Mesodermal cell (in vitro differentiated cells): ENCODE measurements at regions not wholly inside any gene's neighbourhood (a gene's known extent, or its start where the extent isn't known, plus 50 kb on each side); places are given as distances from the start of the nearest gene placed in this dataset.

Source experiments
- H3K27ac ChIP-seq: 2 replicates; pipeline ENCODE4 v1.7.0; 2013; ENCODE audit warnings: mild to moderate bottlenecking, low read depth, low read length, moderate library complexity; ENCODE audit not compliant: severe bottlenecking
- H3K36me3 ChIP-seq: 2 replicates; pipeline ENCODE4 v1.7.1; 2013; ENCODE audit warnings: mild to moderate bottlenecking, low read length, moderate library complexity; ENCODE audit not compliant: control insufficient read depth, insufficient read depth
- H3K4me1 ChIP-seq: one replicate; pipeline ENCODE4 v1.7.1; 2013; ENCODE audit warnings: mild to moderate bottlenecking, low read length; ENCODE audit not compliant: insufficient read depth, control insufficient read depth, poor library complexity, severe bottlenecking
- H3K4me3 ChIP-seq: 2 replicates; pipeline ENCODE4 v1.7.0; 2013; ENCODE audit warnings: low read length, control low read depth, mild to moderate bottlenecking; ENCODE audit not compliant: insufficient read depth, poor library complexity, severe bottlenecking; ENCODE audit errors: extremely low read depth
- H3K9me3 ChIP-seq: 2 replicates; pipeline ENCODE4 v1.7.1; 2013; ENCODE audit warnings: mild to moderate bottlenecking, low read length, moderate library complexity; ENCODE audit not compliant: control insufficient read depth
- WGBS, 2 experiments: methylation state at CpG; one replicate each; pipeline ENCODE4 v1.1.5; 2013; ENCODE audit warnings: missing lambda C conversion rate in 2 of 2; ENCODE audit not compliant: insufficient coverage in 2 of 2; 5-methylcytosine and 5-hydroxymethylcytosine counted together

GRCh38 chr4:77220828-77221613 lies 64.0 kb downstream of the CCNG2 start:
- no peak overlapping the region for H3K27ac ChIP-seq
- 84 to 87% methylated on average over 5 to 7 of the region's 7 CpGs for WGBS, 2 experiments
- no peak overlapping the region for H3K4me3 ChIP-seq
- H3K4me1 ChIP-seq, result no peaks in the 10 kb centered on the region
- H3K9me3 ChIP-seq, result no peaks in the 10 kb centered on the region
- H3K36me3 ChIP-seq, result no peaks in the 10 kb centered on the region

GRCh38 chr4:77225022-77225421 lies 68.0 kb downstream of the CCNG2 start:
- Histone ChIP-seq H3K27ac (no peak overlapping the region), H3K4me3 (no peak overlapping the region), H3K9me3 (no peaks in the 10 kb centered on the region), H3K4me1 (no peaks in the 10 kb centered on the region), H3K36me3 (no peaks in the 10 kb centered on the region)
- WGBS, 2 experiments, result 62 to 75% methylated on average over 1 of the region's 2 CpGs

DNA sequence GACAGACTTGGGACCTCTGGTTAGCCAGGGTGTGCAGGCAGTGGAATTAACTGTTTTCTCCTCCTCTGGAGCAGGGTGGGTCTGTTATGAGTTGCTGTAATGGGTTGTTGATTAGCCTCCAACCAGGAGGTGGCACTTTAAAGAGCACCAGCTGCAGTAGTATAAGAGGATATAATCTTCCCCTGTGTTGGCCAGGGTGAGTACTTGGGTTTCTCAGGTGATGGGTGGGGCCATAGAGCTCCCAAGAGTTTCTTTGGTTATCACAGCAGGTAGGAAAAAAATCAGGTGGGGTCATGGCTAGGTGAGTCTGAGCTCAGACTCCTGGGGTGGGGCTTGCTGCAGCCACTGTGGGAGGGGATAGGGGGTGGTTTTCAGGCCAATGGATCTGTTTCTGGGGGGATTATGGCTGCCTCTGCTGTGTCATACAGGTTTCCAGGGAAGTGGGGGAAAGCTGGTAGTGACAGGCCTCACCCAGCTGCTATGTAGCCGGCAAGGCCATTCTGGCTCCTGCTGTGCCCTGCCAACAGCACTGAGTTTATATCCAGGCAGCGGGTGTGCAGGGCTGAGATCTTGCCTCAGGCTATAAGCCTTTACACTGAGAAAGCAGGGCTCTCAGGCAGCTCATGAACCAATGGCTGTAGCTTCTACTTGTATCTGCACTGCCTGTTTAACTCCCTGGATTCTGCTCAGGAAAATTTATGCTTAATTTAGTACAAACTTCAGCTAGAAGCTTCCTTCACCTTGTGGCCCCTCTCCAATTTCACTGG lies 70.1 kb downstream of the CCNG2 start:
- Histone ChIP-seq H3K27ac (no peak overlapping the region), H3K9me3 (no peaks in the 10 kb centered on the region), H3K4me3 (no peak overlapping the region), H3K4me1 (no peaks in the 10 kb centered on the region), H3K36me3 (no peaks in the 10 kb centered on the region)
- 80% methylated on average over 2 of the region's 2 CpGs for WGBS, 2 experiments

DNA sequence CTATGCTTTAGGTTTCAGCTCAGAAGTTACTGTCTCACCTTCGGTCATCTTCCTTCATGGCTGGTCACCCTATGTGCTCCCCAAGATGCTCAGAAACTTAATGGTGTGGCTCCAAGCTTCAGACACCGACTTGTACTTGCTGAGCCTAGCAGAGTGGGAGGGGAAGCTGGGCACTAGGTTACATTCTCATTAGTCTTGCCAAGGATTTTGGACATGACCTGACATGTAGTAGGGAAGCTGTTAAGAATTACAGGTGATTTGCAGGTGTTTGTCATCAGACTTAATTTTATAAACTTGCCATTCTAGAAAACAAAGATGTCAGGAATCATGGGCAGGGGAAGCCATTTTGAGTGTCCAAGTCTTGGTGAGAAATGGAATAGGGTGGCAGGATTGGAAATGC lies 72.4 kb downstream of the CCNG2 start:
- Histone ChIP-seq H3K36me3 (no peaks in the 10 kb centered on the region), H3K9me3 (no peaks in the 10 kb centered on the region), H3K27ac (no peak overlapping the region), H3K4me1 (no peaks in the 10 kb centered on the region), H3K4me3 (no peak overlapping the region)
- 67 to 87% methylated on average over 2 of the region's 2 CpGs for WGBS, 2 experiments

DNA sequence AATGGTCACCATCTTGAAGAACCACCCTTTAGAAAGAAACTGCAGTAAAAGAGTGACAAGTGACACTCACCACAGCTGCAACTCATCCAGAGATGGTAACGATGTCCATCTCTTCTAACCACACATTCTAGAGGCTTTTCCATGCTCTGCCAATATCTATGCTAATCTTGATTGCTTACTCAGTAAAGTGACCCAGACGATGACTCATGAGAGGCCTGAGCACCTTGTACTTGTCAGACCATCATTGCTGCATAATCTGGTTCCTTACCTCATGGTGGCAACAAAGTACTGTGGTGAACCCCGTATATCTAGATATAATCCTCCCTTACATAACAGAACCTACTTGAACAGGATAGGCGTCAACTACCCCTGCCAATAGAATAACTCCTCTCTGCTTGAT lies 75.6 kb downstream of the CCNG2 start:
- WGBS, 2 experiments, result 76 to 78% methylated on average over 2 to 3 of the region's 4 CpGs
- no peaks in the 10 kb centered on the region for H3K4me1 ChIP-seq
- H3K9me3 ChIP-seq, result no peaks in the 10 kb centered on the region
- no peak overlapping the region for H3K4me3 ChIP-seq
- H3K27ac ChIP-seq, result no peak overlapping the region
- no peaks in the 10 kb centered on the region for H3K36me3 ChIP-seq

- H3K4me1 ChIP-seq, result no peaks in the 10 kb centered on the region
- no peak overlapping the region for H3K27ac ChIP-seq
- H3K4me3 ChIP-seq, result no peak overlapping the region
- no peaks in the 10 kb centered on the region for H3K36me3 ChIP-seq
- H3K9me3 ChIP-seq, result no peaks in the 10 kb centered on the region
- 55 to 60% methylated on average over 2 of the region's 2 CpGs for WGBS, 2 experiments
Observed at GRCh38 chr4:77235289-77235854, 78.4 kb downstream of the CCNG2 start.

- no peaks in the 10 kb centered on the region for H3K4me1 ChIP-seq
- no peak overlapping the region for H3K4me3 ChIP-seq
- no peak overlapping the region for H3K27ac ChIP-seq
- H3K36me3 ChIP-seq, result no peaks in the 10 kb centered on the region
- WGBS, 2 experiments, result 96 to 100% methylated on average over 2 to 3 of the region's 3 CpGs
- H3K9me3 ChIP-seq, result no peaks in the 10 kb centered on the region
Observed at GRCh38 chr4:77236806-77237205, 79.8 kb downstream of the CCNG2 start.

GRCh38 chr4:77240469-77241066 lies 83.6 kb downstream of the CCNG2 start:
- WGBS, 2 experiments, result 30 to 38% methylated on average over 9 to 10 of the region's 10 CpGs
- Histone ChIP-seq H3K9me3 (no peaks in the 10 kb centered on the region), H3K36me3 (no peaks in the 10 kb centered on the region), H3K4me3 (no peak overlapping the region), H3K4me1 (no peaks in the 10 kb centered on the region), H3K27ac (no peak overlapping the region)

DNA sequence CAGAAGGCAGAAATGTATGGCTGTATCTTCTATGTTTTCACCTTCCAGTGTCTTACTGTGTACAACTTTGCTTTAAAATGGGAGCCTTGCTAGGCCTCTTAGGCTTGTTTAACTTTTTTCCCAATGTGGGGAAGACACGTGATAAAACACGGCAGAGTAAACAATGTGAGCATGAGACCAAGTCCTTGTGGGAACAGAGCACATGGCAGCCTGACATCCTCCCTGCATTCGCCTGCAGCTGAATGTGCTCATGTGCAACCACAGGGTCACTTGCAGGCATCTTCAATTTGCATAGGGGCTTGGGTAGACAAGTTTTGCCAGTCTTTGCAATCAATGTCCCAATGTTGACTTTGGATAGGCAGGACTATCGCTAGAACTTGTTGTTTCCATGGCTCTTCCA lies 91.8 kb downstream of the CCNG2 start:
- 93 to 94% methylated on average over 4 of the region's 4 CpGs for WGBS, 2 experiments
- Histone ChIP-seq H3K27ac (no peak overlapping the region), H3K4me3 (no peak overlapping the region), H3K36me3 (no peaks in the 10 kb centered on the region), H3K4me1 (no peaks in the 10 kb centered on the region), H3K9me3 (no peaks in the 10 kb centered on the region)

- WGBS, 2 experiments, result 56 to 73% methylated on average over 1 to 2 of the region's 3 CpGs
- H3K4me3 ChIP-seq, result no peak overlapping the region
- H3K27ac ChIP-seq, result no peak overlapping the region
- H3K9me3 ChIP-seq, result no peaks in the 10 kb centered on the region
- H3K4me1 ChIP-seq, result no peaks in the 10 kb centered on the region
- H3K36me3 ChIP-seq, result no peaks in the 10 kb centered on the region
Observed at GRCh38 chr4:77251751-77252150, 94.7 kb downstream of the CCNG2 start.
